H9 (cell line): ENCODE measurements at regions not wholly inside any gene's neighbourhood (a gene's known extent, or its start where the extent isn't known, plus 50 kb on each side); places are given as distances from the start of the nearest gene placed in this dataset.

ENCODE experiments used
- DNase-seq: peaks from one replicate; pipeline ENCODE4 v3.0.0-alpha.2; 2017
- H2AFZ ChIP-seq: one replicate; pipeline ENCODE4 v1.6.1; 2013; ENCODE audit warnings: mild to moderate bottlenecking, low read length, control low read depth, moderate library complexity
- H2AK5ac ChIP-seq: 2 replicates; pipeline ENCODE4 v1.6.1; 2013; ENCODE audit warnings: low read length, control low read depth, mixed read lengths; ENCODE audit not compliant: insufficient read length
- H2BK120ac ChIP-seq: one replicate; pipeline ENCODE4 v1.6.1; 2013; ENCODE audit warnings: low read depth, mild to moderate bottlenecking, low read length, control low read depth, inconsistent platforms; ENCODE audit not compliant: poor library complexity, severe bottlenecking
- H2BK12ac ChIP-seq: 2 replicates; pipeline ENCODE4 v1.6.1; 2013; ENCODE audit warnings: low read length, control low read depth, mixed read lengths, low read depth; ENCODE audit not compliant: insufficient read length
- H2BK15ac ChIP-seq: 2 replicates; pipeline ENCODE4 v1.6.1; 2013; ENCODE audit warnings: low read depth, low read length, control low read depth
- H2BK20ac ChIP-seq: one replicate; pipeline ENCODE4 v1.6.1; 2013; ENCODE audit warnings: low read depth, mild to moderate bottlenecking, low read length, control low read depth, inconsistent platforms; ENCODE audit not compliant: poor library complexity, severe bottlenecking
- H2BK5ac ChIP-seq: 2 replicates; pipeline ENCODE4 v1.6.1; 2013; ENCODE audit warnings: low read length, control low read depth, mixed read lengths; ENCODE audit not compliant: insufficient read length
- H3K14ac ChIP-seq: 2 replicates; pipeline ENCODE4 v1.6.1; 2013; ENCODE audit warnings: low read length, control low read depth; ENCODE audit not compliant: insufficient read depth
- H3K18ac ChIP-seq: 2 replicates; pipeline ENCODE4 v1.6.1; 2013; ENCODE audit warnings: low read depth, mild to moderate bottlenecking, mixed read lengths, low read length, control low read depth; ENCODE audit not compliant: insufficient read length
- H3K23ac ChIP-seq: 2 replicates; pipeline ENCODE4 v1.6.1; 2013; ENCODE audit warnings: low read length, control low read depth, mixed read lengths, low read depth; ENCODE audit not compliant: insufficient read length
- H3K23me2 ChIP-seq: 2 replicates; pipeline ENCODE4 v1.6.1; 2013; ENCODE audit warnings: low read depth, mild to moderate bottlenecking, mixed read lengths, low read length, control low read depth; ENCODE audit not compliant: insufficient read length, poor library complexity, severe bottlenecking
- H3K27ac ChIP-seq: 2 replicates; pipeline ENCODE4 v1.5.1; 2013; ENCODE audit warnings: low read length, control low read depth, mixed read lengths, low read depth; ENCODE audit not compliant: insufficient read length
- H3K27me3 ChIP-seq: 2 replicates; pipeline ENCODE4 v1.6.1; 2013; ENCODE audit warnings: low read length, control low read depth, inconsistent platforms; ENCODE audit not compliant: insufficient read depth
- H3K4ac ChIP-seq: 2 replicates; pipeline ENCODE4 v1.6.1; 2013; ENCODE audit warnings: low read depth, mild to moderate bottlenecking, control low read depth, inconsistent platforms, low read length, moderate library complexity
- H3K4me1 ChIP-seq: 2 replicates; pipeline ENCODE4 v1.6.1; 2013; ENCODE audit warnings: low read length, control low read depth, inconsistent platforms; ENCODE audit not compliant: insufficient read depth
- H3K4me2 ChIP-seq: 2 replicates; pipeline ENCODE4 v1.6.1; 2013; ENCODE audit warnings: low read length, control low read depth, mixed read lengths; ENCODE audit not compliant: insufficient read length, insufficient read depth
- H3K56ac ChIP-seq: 2 replicates; pipeline ENCODE4 v1.6.1; 2013; ENCODE audit warnings: low read depth, mild to moderate bottlenecking, mixed read lengths, low read length, control low read depth; ENCODE audit not compliant: insufficient read length
- H3K79me1 ChIP-seq: 2 replicates; pipeline ENCODE4 v1.6.1; 2013; ENCODE audit warnings: low read depth, mild to moderate bottlenecking, moderate library complexity, low read length, control low read depth, inconsistent platforms; ENCODE audit not compliant: insufficient read depth, poor library complexity, severe bottlenecking
- H3K79me2 ChIP-seq: 2 replicates; pipeline ENCODE4 v1.6.1; 2013; ENCODE audit warnings: low read length, control low read depth, inconsistent platforms; ENCODE audit not compliant: insufficient read depth
- H3K9ac ChIP-seq: 2 replicates; pipeline ENCODE4 v1.6.1; 2013; ENCODE audit warnings: low read length, control low read depth, mixed read lengths; ENCODE audit not compliant: insufficient read length; ENCODE audit errors: extremely low read depth
- H3K9me3 ChIP-seq: one replicate; pipeline ENCODE4 v1.6.1; 2013; ENCODE audit warnings: low read depth, low read length, inconsistent platforms; ENCODE audit not compliant: control insufficient read depth
- H3T11ph ChIP-seq: one replicate; pipeline ENCODE4 v1.6.1; 2013; ENCODE audit warnings: mild to moderate bottlenecking, low read length, control low read depth, inconsistent platforms
- H4K20me1 ChIP-seq: one replicate; pipeline ENCODE4 v1.6.1; 2013; ENCODE audit not compliant: control insufficient read depth, insufficient read length, insufficient read depth
- H4K5ac ChIP-seq: 2 replicates; pipeline ENCODE4 v1.6.1; 2013; ENCODE audit warnings: low read depth, mild to moderate bottlenecking, mixed read lengths, low read length, control low read depth; ENCODE audit not compliant: insufficient read length
- H4K8ac ChIP-seq: replicated peaks from 2 replicates; pipeline ENCODE4 v1.6.1; 2013; ENCODE audit warnings: low read length, control low read depth, mixed read lengths, low read depth; ENCODE audit not compliant: insufficient read length
- H4K91ac ChIP-seq: 2 replicates; pipeline ENCODE4 v1.6.1; 2013; ENCODE audit warnings: low read depth, mild to moderate bottlenecking, moderate library complexity, mixed read lengths, low read length, control low read depth; ENCODE audit not compliant: insufficient read length
- H3K27ac Mint-ChIP-seq, 3 experiments: 2 replicates in 2 of 3; 3 replicates in 1 of 3; pipeline ENCODE4 v1.8.0; 2020 to 2021; ENCODE audit warnings: mixed read lengths in 3 of 3, mild to moderate bottlenecking in 1 of 3, moderate library complexity in 1 of 3
- H3K27me3 Mint-ChIP-seq: 2 replicates; pipeline ENCODE4 v1.8.0; 2021; ENCODE audit warnings: low read depth, mild to moderate bottlenecking, moderate library complexity, mixed read lengths
- H3K36me3 Mint-ChIP-seq, 3 experiments: 2 replicates in 2 of 3; 3 replicates in 1 of 3; pipeline ENCODE4 v1.8.0; 2020 to 2021; ENCODE audit warnings: low read depth in 3 of 3, mixed read lengths in 3 of 3; ENCODE audit not compliant: insufficient read depth in 1 of 3
- H3K4me1 Mint-ChIP-seq, 2 experiments: 2 replicates each; pipeline ENCODE4 v1.8.0; 2020; ENCODE audit warnings: mixed read lengths in 2 of 2
- H3K4me3 Mint-ChIP-seq, 2 experiments: 2 replicates in 1 of 2; 3 replicates in 1 of 2; pipeline ENCODE4 v1.8.0; 2020 to 2021; ENCODE audit warnings: mild to moderate bottlenecking in 2 of 2, mixed read lengths in 2 of 2, moderate library complexity in 1 of 2
- H3K9me3 Mint-ChIP-seq, 2 experiments: 2 replicates in 1 of 2; 3 replicates in 1 of 2; pipeline ENCODE4 v1.8.0; 2020; ENCODE audit warnings: mild to moderate bottlenecking in 2 of 2, mixed read lengths in 2 of 2, moderate library complexity in 1 of 2
- CTCF ChIP-seq: fragments of 200-600 bp; sonication (generic); conservative IDR thresholded peaks from 3 replicates; pipeline ENCODE4 v1.8.0; 2021; ENCODE audit warnings: antibody characterized with exemption, mild to moderate bottlenecking
- WGBS: extraction: QIAGEN DNeasy Blood & Tissue Kit; methylation state at CpG from one replicate; pipeline ENCODE4 v1.1.7; 2013; ENCODE audit warnings: missing lambda C conversion rate, low lambda C conversion rate, mixed read lengths; ENCODE audit not compliant: insufficient read length; ENCODE audit errors: extremely low coverage; 5-methylcytosine and 5-hydroxymethylcytosine counted together

GRCh38 chr1:194437135-194437534, 1250.7 kb upstream of the B3GALT2 start:
- TF ChIP-seq CTCF, result no peak
- no peak overlapping the region for H2BK120ac ChIP-seq
- Mint-ChIP-seq H3K27me3 (no peaks in the 10 kb centered on the region), H3K4me1 (no peaks in the 10 kb centered on the region), H3K27ac (no peak overlapping the region), H3K36me3 (no peaks in the 10 kb centered on the region), H3K4me3 (no peak overlapping the region), H3K9me3 (peaks cover 0 to 3% of the 10 kb centered on the region in 2 experiments; a peak in 1 of 5 replicates)
- no peak overlapping the region for H2AFZ ChIP-seq
- no peak overlapping the region for H3K27ac ChIP-seq
- no peaks in the 10 kb centered on the region for H4K20me1 ChIP-seq
- no peaks in the 10 kb centered on the region for H3K9me3 ChIP-seq
- no peak overlapping the region for H3K18ac ChIP-seq
- no peak overlapping the region for H4K5ac ChIP-seq
- H3K9ac ChIP-seq, result no peak overlapping the region
- no peaks in the 10 kb centered on the region for H3K79me2 ChIP-seq
- no peaks in the 10 kb centered on the region for H3K4me1 ChIP-seq
- DNase-seq, result no peak
- H3K4me2 ChIP-seq, result no peak overlapping the region
- no peak overlapping the region for H3K4ac ChIP-seq
- no peak overlapping the region for H3K56ac ChIP-seq
- no peak overlapping the region for H2BK15ac ChIP-seq
- H3K23ac ChIP-seq, result no peak overlapping the region
- H2AK5ac ChIP-seq, result no peak overlapping the region
- no peak overlapping the region for H3T11ph ChIP-seq
- no peaks in the 10 kb centered on the region for H3K23me2 ChIP-seq
- no peak overlapping the region for H2BK5ac ChIP-seq
- no peak overlapping the region for H2BK20ac ChIP-seq
- H3K27me3 ChIP-seq, result no peaks in the 10 kb centered on the region
- WGBS, result no CpG with 5 or more reads among the region's 2 CpGs
- no peak overlapping the region for H4K8ac ChIP-seq
- no peak overlapping the region for H4K91ac ChIP-seq
- no peaks in the 10 kb centered on the region for H3K79me1 ChIP-seq
- no peak overlapping the region for H2BK12ac ChIP-seq
- H3K14ac ChIP-seq, result peak overlapping the region; percentile 31; the same call in 1 of the 2 replicates
